GM12878 (cell line): ENCODE measurements at regions not wholly inside any gene's neighbourhood (a gene's known extent, or its start where the extent isn't known, plus 50 kb on each side); places are given as distances from the start of the nearest gene placed in this dataset.

Experiments
- ATAC-seq: fragments of 200-7000 bp; cut with Tn5 transposase; 3 replicates; pipeline ENCODE4 v1.9.1; 2020; ENCODE audit warnings: mild to moderate bottlenecking, moderate library complexity
- BruUV-seq: library from RNA; stranded (reverse); fragments of 400-500 nt; replicated peaks from 2 replicates; lab custom pipeline; 2021; lab: Mats Ljungman, UMichigan
- CTCF ChIA-PET: fragments of 300-600 bp; sonication (Branson Sonifier 250); formaldehyde crosslinking; extraction: SDS; loops from one replicate; lab custom pipeline; 2021; ENCODE audit warnings: inconsistent platforms; lab: Yijun Ruan, JAX
- POLR2A ChIA-PET: fragments of 350-600 bp; formaldehyde crosslinking; extraction: SDS; loops from one replicate; lab custom pipeline; 2021; ENCODE audit warnings: inconsistent platforms; lab: Charles Lee
- RAD21 ChIA-PET: fragments of 300-600 bp; sonication (Branson Sonifier 250); formaldehyde crosslinking; loops from one replicate; lab custom pipeline; 2023; ENCODE audit warnings: antibody characterized with exemption; ENCODE audit not compliant: unreplicated experiment; lab: Charles Lee
- SMC1A ChIA-PET: fragments of 300-600 bp; sonication (Branson Sonifier 250); formaldehyde crosslinking; loops from one replicate; lab custom pipeline; 2023; ENCODE audit not compliant: unreplicated experiment, uncharacterized antibody; lab: Charles Lee
- DNase-seq: peaks from one replicate; pipeline ENCODE4 v3.0.0-alpha.2; 2011; ENCODE audit warnings: low read depth, low spot score
- FAIRE-seq: peaks from 3 replicates; lab custom pipeline; 2011; peaks lifted over from hg19 to GRCh38; lab: Jason Lieb, UNC
- H2AFZ ChIP-seq: 2 replicates; pipeline ENCODE4 v1.6.0; 2011; ENCODE audit warnings: low read depth, low read length, control low read depth; ENCODE audit not compliant: control insufficient read depth
- H3K27ac ChIP-seq: 2 replicates; pipeline ENCODE4 v1.5.1; 2011; ENCODE audit warnings: control low read depth; ENCODE audit not compliant: control insufficient read depth, insufficient read depth
- H3K27me3 ChIP-seq, 2 experiments: replicated peaks in 1 of 2; 2 replicates each; pipeline versions ENCODE4 v1.6.0 to v1.6.1; 2011; ENCODE audit warnings: low read length in 1 of 2; ENCODE audit not compliant: control insufficient read depth in 2 of 2, insufficient read depth in 2 of 2
- H3K36me3 ChIP-seq, 2 experiments: 2 replicates each; pipeline ENCODE4 v1.5.1; 2011; ENCODE audit warnings: low read length in 1 of 2; ENCODE audit not compliant: control insufficient read depth in 2 of 2, insufficient read depth in 2 of 2
- H3K4me1 ChIP-seq: 2 replicates; pipeline ENCODE4 v1.6.1; 2011; ENCODE audit warnings: mild to moderate bottlenecking, low read length, moderate library complexity, mixed read lengths; ENCODE audit not compliant: control insufficient read depth, insufficient read depth
- H3K4me2 ChIP-seq: 2 replicates; pipeline ENCODE4 v1.6.0; 2011; ENCODE audit warnings: control low read depth; ENCODE audit not compliant: control insufficient read depth, insufficient read depth
- H3K4me3 ChIP-seq: fragments of 200-600 bp; sonication (generic); 2 replicates; pipeline ENCODE4 v1.5.1; 2016
- H3K79me2 ChIP-seq: 2 replicates; pipeline ENCODE4 v1.6.0; 2011; ENCODE audit warnings: low read length; ENCODE audit not compliant: control insufficient read depth, insufficient read depth
- H3K9ac ChIP-seq: 2 replicates; pipeline ENCODE4 v1.8.0; 2011; ENCODE audit warnings: low read length, control low read depth, mixed read lengths; ENCODE audit not compliant: control insufficient read depth, insufficient read depth
- H3K9me3 ChIP-seq: replicated peaks from 3 replicates; pipeline ENCODE4 v1.5.1; 2011; ENCODE audit warnings: mild to moderate bottlenecking, low read length; ENCODE audit not compliant: control insufficient read depth, insufficient read depth
- H4K20me1 ChIP-seq: 2 replicates; pipeline ENCODE4 v1.6.0; 2011; ENCODE audit not compliant: control insufficient read depth, insufficient read depth
- CBFB ChIP-seq: IDR thresholded peaks from 2 replicates; pipeline ENCODE4 v1.6.1; 2016; ENCODE audit warnings: antibody characterized with exemption, low read depth
- GABPA ChIP-seq: IDR thresholded peaks from 2 replicates; pipeline ENCODE4 v1.6.1; 2014; ENCODE audit warnings: antibody characterized with exemption, low read depth, mild to moderate bottlenecking, inconsistent platforms
- HDGF ChIP-seq: fragments of 450-650 bp; IDR thresholded peaks from 2 replicates; pipeline ENCODE4 v1.6.1; 2016; ENCODE audit warnings: antibody characterized with exemption
- MTA3 ChIP-seq: IDR thresholded peaks from 2 replicates; pipeline ENCODE4 v1.6.1; 2012; ENCODE audit warnings: low read length, inconsistent platforms, borderline replicate concordance
- MYB ChIP-seq: fragments of 150-350 bp; IDR thresholded peaks from 2 replicates; pipeline ENCODE4 v1.6.1; 2014; ENCODE audit warnings: mild to moderate bottlenecking, low read depth, low read length, borderline replicate concordance
- POU2F2 ChIP-seq: IDR thresholded peaks from 3 replicates; pipeline ENCODE4 v1.6.1; 2011; ENCODE audit warnings: low read depth, mild to moderate bottlenecking, low read length, borderline replicate concordance
- RAD21 ChIP-seq: IDR thresholded peaks from 2 replicates; pipeline ENCODE4 v1.6.1; 2011; ENCODE audit warnings: mild to moderate bottlenecking, low read depth, low read length, moderate library complexity; ENCODE audit not compliant: insufficient read depth
- SPI1 ChIP-seq: IDR thresholded peaks from 2 replicates; pipeline ENCODE4 v1.6.1; 2011; ENCODE audit warnings: low read depth, mild to moderate bottlenecking, low read length, moderate library complexity, borderline replicate concordance; ENCODE audit not compliant: insufficient read depth
- ZBED1 ChIP-seq: IDR thresholded peaks from 2 replicates; pipeline ENCODE4 v1.6.1; 2016; ENCODE audit warnings: borderline replicate concordance
- ZNF592 ChIP-seq: fragments of 450-650 bp; IDR thresholded peaks from 2 replicates; pipeline ENCODE4 v1.6.1; 2017; ENCODE audit warnings: mild to moderate bottlenecking, moderate library complexity
- ZNF622 ChIP-seq: fragments of 450-650 bp; IDR thresholded peaks from 2 replicates; pipeline ENCODE4 v1.6.1; 2017; ENCODE audit warnings: mild to moderate bottlenecking, inconsistent platforms
- WGBS: methylation state at CpG from one replicate; pipeline ENCODE4 v1.1.6; 2016; ENCODE audit warnings: low lambda C conversion rate; ENCODE audit not compliant: insufficient replicate concordance, insufficient coverage; ENCODE audit errors: missing lambda C conversion rate; 5-methylcytosine and 5-hydroxymethylcytosine counted together
- in situ Hi-C: fragments of 300-500 bp; cut with MboI; formaldehyde crosslinking; loops from 9 replicates; pipeline ENCODE4 v1.14.3; 2018; ENCODE audit warnings: mixed read lengths
- intact Hi-C: fragments of 100-400 bp; cut with micrococcal nuclease; formaldehyde crosslinking; loops from one replicate; pipeline ENCODE4 v1.14.2; 2022; ENCODE audit not compliant: unreplicated experiment
- TF ChIP-seq, protein P1 (sequence below): IDR thresholded peaks from 2 replicates; pipeline ENCODE4 v1.6.1; 2012; ENCODE audit warnings: mild to moderate bottlenecking, low read depth, low read length
- TF ChIP-seq, protein P2 (sequence below): fragments of 150-350 bp; IDR thresholded peaks from 2 replicates; pipeline ENCODE4 v1.6.1; 2016; ENCODE audit warnings: low read depth, low read length

DNA sequence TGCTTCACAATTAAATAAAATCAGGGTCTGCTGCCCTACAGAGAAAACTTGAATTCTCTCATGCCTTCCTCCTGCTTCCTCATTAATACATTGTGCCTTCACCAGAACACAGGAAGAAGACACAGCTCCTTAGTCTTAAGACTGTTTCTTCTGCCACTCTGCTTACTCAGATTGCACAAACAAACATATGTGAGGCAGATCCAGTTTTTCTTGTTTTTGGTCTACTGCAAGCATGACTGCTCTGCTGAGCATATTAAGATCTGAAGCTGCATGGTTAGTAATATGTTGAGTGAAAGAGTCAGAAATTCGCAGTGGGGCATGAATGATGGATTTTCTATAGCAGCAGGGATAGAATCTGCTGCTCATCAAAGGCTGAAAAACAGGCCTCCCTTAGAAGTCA is 321.1 kb upstream of the STXBP6 start:
- H3K27me3 ChIP-seq, result no peaks in the 10 kb centered on the region
- no peak for FAIRE-seq
- no peaks in the 10 kb centered on the region for H3K9me3 ChIP-seq
- no peak overlapping the region for H2AFZ ChIP-seq
- ChIA-PET POLR2A (no interaction called here), CTCF (interaction anchor here (1.2 kb wide), 1 partner anchor 11 kb away, joined by 5 read pairs; no protein-coding TSS in a partner anchor), RAD21 (no interaction called here), SMC1A (no interaction called here)
- DNase-seq, result no peak
- H4K20me1 ChIP-seq, result no peaks in the 10 kb centered on the region
- H3K4me3 ChIP-seq, result no peak overlapping the region
- ATAC-seq, result no peak
- H3K4me1 ChIP-seq, result no peaks in the 10 kb centered on the region
- in situ Hi-C loops, result no loop called here
- H3K79me2 ChIP-seq, result no peaks in the 10 kb centered on the region
- no peak overlapping the region for H3K9ac ChIP-seq
- no peak overlapping the region for H3K27ac ChIP-seq
- TF ChIP-seq SPI1 (no peak), HDGF (no peak), MTA3 (no peak), POU2F2 (no peak), ZBED1 (no peak), GABPA (no peak), ZNF622 (no peak), MYB (no peak), CBFB (no peak), RAD21 (no peak), ZNF592 (no peak)
- TF ChIP-seq, protein P1, sequence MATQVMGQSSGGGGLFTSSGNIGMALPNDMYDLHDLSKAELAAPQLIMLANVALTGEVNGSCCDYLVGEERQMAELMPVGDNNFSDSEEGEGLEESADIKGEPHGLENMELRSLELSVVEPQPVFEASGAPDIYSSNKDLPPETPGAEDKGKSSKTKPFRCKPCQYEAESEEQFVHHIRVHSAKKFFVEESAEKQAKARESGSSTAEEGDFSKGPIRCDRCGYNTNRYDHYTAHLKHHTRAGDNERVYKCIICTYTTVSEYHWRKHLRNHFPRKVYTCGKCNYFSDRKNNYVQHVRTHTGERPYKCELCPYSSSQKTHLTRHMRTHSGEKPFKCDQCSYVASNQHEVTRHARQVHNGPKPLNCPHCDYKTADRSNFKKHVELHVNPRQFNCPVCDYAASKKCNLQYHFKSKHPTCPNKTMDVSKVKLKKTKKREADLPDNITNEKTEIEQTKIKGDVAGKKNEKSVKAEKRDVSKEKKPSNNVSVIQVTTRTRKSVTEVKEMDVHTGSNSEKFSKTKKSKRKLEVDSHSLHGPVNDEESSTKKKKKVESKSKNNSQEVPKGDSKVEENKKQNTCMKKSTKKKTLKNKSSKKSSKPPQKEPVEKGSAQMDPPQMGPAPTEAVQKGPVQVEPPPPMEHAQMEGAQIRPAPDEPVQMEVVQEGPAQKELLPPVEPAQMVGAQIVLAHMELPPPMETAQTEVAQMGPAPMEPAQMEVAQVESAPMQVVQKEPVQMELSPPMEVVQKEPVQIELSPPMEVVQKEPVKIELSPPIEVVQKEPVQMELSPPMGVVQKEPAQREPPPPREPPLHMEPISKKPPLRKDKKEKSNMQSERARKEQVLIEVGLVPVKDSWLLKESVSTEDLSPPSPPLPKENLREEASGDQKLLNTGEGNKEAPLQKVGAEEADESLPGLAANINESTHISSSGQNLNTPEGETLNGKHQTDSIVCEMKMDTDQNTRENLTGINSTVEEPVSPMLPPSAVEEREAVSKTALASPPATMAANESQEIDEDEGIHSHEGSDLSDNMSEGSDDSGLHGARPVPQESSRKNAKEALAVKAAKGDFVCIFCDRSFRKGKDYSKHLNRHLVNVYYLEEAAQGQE, result no peak
- TF ChIP-seq, protein P2, sequence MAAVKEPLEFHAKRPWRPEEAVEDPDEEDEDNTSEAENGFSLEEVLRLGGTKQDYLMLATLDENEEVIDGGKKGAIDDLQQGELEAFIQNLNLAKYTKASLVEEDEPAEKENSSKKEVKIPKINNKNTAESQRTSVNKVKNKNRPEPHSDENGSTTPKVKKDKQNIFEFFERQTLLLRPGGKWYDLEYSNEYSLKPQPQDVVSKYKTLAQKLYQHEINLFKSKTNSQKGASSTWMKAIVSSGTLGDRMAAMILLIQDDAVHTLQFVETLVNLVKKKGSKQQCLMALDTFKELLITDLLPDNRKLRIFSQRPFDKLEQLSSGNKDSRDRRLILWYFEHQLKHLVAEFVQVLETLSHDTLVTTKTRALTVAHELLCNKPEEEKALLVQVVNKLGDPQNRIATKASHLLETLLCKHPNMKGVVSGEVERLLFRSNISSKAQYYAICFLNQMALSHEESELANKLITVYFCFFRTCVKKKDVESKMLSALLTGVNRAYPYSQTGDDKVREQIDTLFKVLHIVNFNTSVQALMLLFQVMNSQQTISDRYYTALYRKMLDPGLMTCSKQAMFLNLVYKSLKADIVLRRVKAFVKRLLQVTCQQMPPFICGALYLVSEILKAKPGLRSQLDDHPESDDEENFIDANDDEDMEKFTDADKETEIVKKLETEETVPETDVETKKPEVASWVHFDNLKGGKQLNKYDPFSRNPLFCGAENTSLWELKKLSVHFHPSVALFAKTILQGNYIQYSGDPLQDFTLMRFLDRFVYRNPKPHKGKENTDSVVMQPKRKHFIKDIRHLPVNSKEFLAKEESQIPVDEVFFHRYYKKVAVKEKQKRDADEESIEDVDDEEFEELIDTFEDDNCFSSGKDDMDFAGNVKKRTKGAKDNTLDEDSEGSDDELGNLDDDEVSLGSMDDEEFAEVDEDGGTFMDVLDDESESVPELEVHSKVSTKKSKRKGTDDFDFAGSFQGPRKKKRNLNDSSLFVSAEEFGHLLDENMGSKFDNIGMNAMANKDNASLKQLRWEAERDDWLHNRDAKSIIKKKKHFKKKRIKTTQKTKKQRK, result no peak
- BruUV-seq, result no TSS peak
- H3K36me3 ChIP-seq, result no peaks in the 10 kb centered on the region
- 0% methylated on average over 1 of the region's 1 CpG for WGBS
- intact Hi-C loops, result no loop called here
- no peak overlapping the region for H3K4me2 ChIP-seq
